Panc1 (cell line): ENCODE measurements at regions not wholly inside any gene's neighbourhood (a gene's known extent, or its start where the extent isn't known, plus 50 kb on each side); places are given as distances from the start of the nearest gene placed in this dataset.

Experiments used
- CTCF ChIP-seq: fragments of 450-650 bp; IDR thresholded peaks from 2 replicates; pipeline ENCODE4 v1.5.1; 2017; ENCODE audit warnings: mild to moderate bottlenecking
- TCF7L2 ChIP-seq: IDR thresholded peaks from 2 replicates; pipeline ENCODE4 v1.6.1; 2011; ENCODE audit warnings: mild to moderate bottlenecking, low read depth, low read length, inconsistent platforms

GRCh38 chr5:23864786-23865185 lies 357.4 kb downstream of the PRDM9 start:
- no peak for TF ChIP-seq CTCF
- TF ChIP-seq TCF7L2: no peak
